HEK293 (cell line): ENCODE measurements at regions not wholly inside any gene's neighbourhood (a gene's known extent, or its start where the extent isn't known, plus 50 kb on each side); places are given as distances from the start of the nearest gene placed in this dataset.

Experiments used
- CTCF ChIA-PET: fragments of 350-600 bp; formaldehyde crosslinking; extraction: SDS; loops from one replicate; lab custom pipeline; 2021; ENCODE audit warnings: antibody characterized with exemption; lab: Yijun Ruan, JAX
- POLR2A ChIA-PET: fragments of 300-600 bp; formaldehyde crosslinking; extraction: SDS; loops from one replicate; lab custom pipeline; 2020; ENCODE audit warnings: antibody characterized with exemption, inconsistent platforms; lab: Yijun Ruan, JAX
- H3K27ac ChIP-seq: fragments of 200-500 bp; sonication (Bioruptor generic); 2 replicates; pipeline ENCODE4 v1.5.1; 2014; ENCODE audit warnings: low read depth, low read length, control low read depth, inconsistent platforms; ENCODE audit errors: extremely low read depth
- H3K36me3 ChIP-seq, 2 experiments: fragments of 200-500 bp in 1 of 2; sonication (Bioruptor generic) in 1 of 2; 1 replicate in 1 of 2; 2 replicates in 1 of 2; pipeline ENCODE4 v1.5.1; 2014 to 2017; ENCODE audit warnings: inconsistent platforms in 2 of 2, low read length in 2 of 2; ENCODE audit not compliant: control insufficient read depth in 2 of 2, insufficient read depth in 1 of 2
- H3K4me1 ChIP-seq: fragments of 200-500 bp; sonication (Bioruptor generic); 2 replicates; pipeline ENCODE4 v1.5.1; 2014; ENCODE audit warnings: mild to moderate bottlenecking, low read length, inconsistent platforms; ENCODE audit not compliant: control insufficient read depth, insufficient read depth
- H3K4me3 ChIP-seq: 2 replicates; pipeline ENCODE4 v1.5.1; 2011; ENCODE audit warnings: low read depth, mild to moderate bottlenecking, control low read depth, low read length, moderate library complexity
- H3K9me3 ChIP-seq: fragments of 200-500 bp; sonication (Bioruptor generic); 2 replicates; pipeline ENCODE4 v1.5.1; 2014; ENCODE audit warnings: low read depth, low read length, inconsistent platforms; ENCODE audit not compliant: control insufficient read depth, insufficient read depth
- AEBP2 ChIP-seq: fragments of 450-650 bp; formaldehyde crosslinking; IDR thresholded peaks from 2 replicates; pipeline ENCODE4 v1.5.1; 2016; ENCODE audit warnings: missing biosample characterization, missing genetic modification characterization, borderline replicate concordance
- HIC1 ChIP-seq: fragments of 450-650 bp; formaldehyde crosslinking; IDR thresholded peaks from 2 replicates; pipeline ENCODE4 v1.5.1; 2016; ENCODE audit warnings: missing biosample characterization, missing genetic modification characterization
- PRDM10 ChIP-seq: fragments of 450-650 bp; formaldehyde crosslinking; IDR thresholded peaks from 2 replicates; pipeline ENCODE4 v1.5.1; 2016; ENCODE audit warnings: missing biosample characterization, missing genetic modification characterization
- ZBTB6 ChIP-seq: fragments of 450-650 bp; formaldehyde crosslinking; IDR thresholded peaks from 2 replicates; pipeline ENCODE4 v1.5.1; 2017; ENCODE audit warnings: missing biosample characterization, missing genetic modification characterization
- ZFHX2 ChIP-seq: fragments of 450-650 bp; formaldehyde crosslinking; conservative IDR thresholded peaks from 2 replicates; pipeline ENCODE4 v1.5.1; 2016; ENCODE audit warnings: missing biosample characterization, missing genetic modification characterization
- ZNF175 ChIP-seq: fragments of 450-650 bp; formaldehyde crosslinking; IDR thresholded peaks from 2 replicates; pipeline ENCODE4 v1.5.1; 2016; ENCODE audit warnings: missing biosample characterization, missing genetic modification characterization
- ZNF19 ChIP-seq: fragments of 450-650 bp; formaldehyde crosslinking; IDR thresholded peaks from 2 replicates; pipeline ENCODE4; 2016; ENCODE audit warnings: missing biosample characterization, missing genetic modification characterization, low read depth
- ZNF266 ChIP-seq: fragments of 450-650 bp; formaldehyde crosslinking; IDR thresholded peaks from 2 replicates; pipeline ENCODE4 v1.5.1; 2016; ENCODE audit warnings: missing biosample characterization, missing genetic modification characterization, low read depth
- ZNF341 ChIP-seq: fragments of 450-650 bp; formaldehyde crosslinking; IDR thresholded peaks from 2 replicates; pipeline ENCODE4; 2016; ENCODE audit warnings: low read depth, missing biosample characterization, missing genetic modification characterization
- ZNF473 ChIP-seq: fragments of 450-650 bp; formaldehyde crosslinking; IDR thresholded peaks from 2 replicates; pipeline ENCODE4 v1.5.1; 2017; ENCODE audit warnings: missing biosample characterization, missing genetic modification characterization
- ZNF555 ChIP-seq: fragments of 450-650 bp; formaldehyde crosslinking; conservative IDR thresholded peaks from 2 replicates; pipeline ENCODE4 v1.5.1; 2017; ENCODE audit warnings: missing biosample characterization, mild to moderate bottlenecking, missing genetic modification characterization, inconsistent platforms
- ZNF639 ChIP-seq: fragments of 450-650 bp; formaldehyde crosslinking; IDR thresholded peaks from 2 replicates; pipeline ENCODE4 v1.5.1; 2016; ENCODE audit warnings: missing biosample characterization, missing genetic modification characterization
- ZNF704 ChIP-seq: fragments of 450-650 bp; formaldehyde crosslinking; IDR thresholded peaks from 2 replicates; pipeline ENCODE4 v1.5.1; 2016; ENCODE audit warnings: missing biosample characterization, missing genetic modification characterization
- TF ChIP-seq, protein P1 (sequence below): sonication (generic); formaldehyde crosslinking; IDR thresholded peaks from 2 replicates; pipeline ENCODE4 v1.8.1; 2022; ENCODE audit warnings: mild to moderate bottlenecking, moderate library complexity, missing genetic modification reagents

DNA sequence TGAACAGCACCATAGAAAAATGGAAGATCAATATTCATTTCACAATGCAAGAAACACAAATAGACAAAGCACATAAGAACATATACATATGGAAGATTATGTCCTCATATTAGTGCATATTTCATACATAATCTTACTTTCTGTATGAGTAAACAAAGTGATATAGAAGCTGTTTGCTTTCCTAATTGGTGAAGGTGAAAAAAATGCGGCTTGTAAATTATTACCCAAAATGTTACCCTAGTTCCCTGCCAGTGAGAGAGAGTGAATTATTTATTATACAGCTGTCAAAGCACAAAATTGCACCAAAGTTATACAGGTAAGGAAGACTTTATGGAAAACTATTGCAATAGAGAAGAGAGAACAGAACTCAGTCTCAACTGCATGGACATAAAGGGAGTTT, 1485.0 kb upstream of the CDH9 start (continued):
- no peak for TF ChIP-seq ZNF175 (tag by site-specific recombination)
- TF ChIP-seq, all 188 proteins: peak for 0

- TF ChIP-seq ZNF341 (tag by site-specific recombination) (no peak), ZBTB6 (tag by site-specific recombination) (no peak), ZNF266 (tag by site-specific recombination) (no peak), ZNF555 (tag by site-specific recombination) (no peak), ZNF704 (tag by site-specific recombination) (no peak), ZNF473 (tag by site-specific recombination) (no peak), AEBP2 (no peak), ZNF19 (no peak), HIC1 (tag by site-specific recombination) (no peak), ZFHX2 (tag by site-specific recombination) (no peak), ZNF639 (tag by site-specific recombination) (no peak), PRDM10 (tag by site-specific recombination) (no peak)
- TF ChIP-seq, protein P1, sequence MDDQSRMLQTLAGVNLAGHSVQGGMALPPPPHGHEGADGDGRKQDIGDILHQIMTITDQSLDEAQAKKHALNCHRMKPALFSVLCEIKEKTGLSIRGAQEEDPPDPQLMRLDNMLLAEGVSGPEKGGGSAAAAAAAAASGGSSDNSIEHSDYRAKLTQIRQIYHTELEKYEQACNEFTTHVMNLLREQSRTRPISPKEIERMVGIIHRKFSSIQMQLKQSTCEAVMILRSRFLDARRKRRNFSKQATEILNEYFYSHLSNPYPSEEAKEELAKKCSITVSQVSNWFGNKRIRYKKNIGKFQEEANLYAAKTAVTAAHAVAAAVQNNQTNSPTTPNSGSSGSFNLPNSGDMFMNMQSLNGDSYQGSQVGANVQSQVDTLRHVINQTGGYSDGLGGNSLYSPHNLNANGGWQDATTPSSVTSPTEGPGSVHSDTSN (CRISPR knock-in tag): no peak
- TF ChIP-seq, all 188 proteins: peak for 0
- H3K36me3 ChIP-seq: no peaks in the 10 kb centered on the region
- ChIA-PET CTCF (no interaction called here), POLR2A (no interaction called here)
- no peaks in the 10 kb centered on the region for H3K9me3 ChIP-seq
- H3K4me1 ChIP-seq: no peaks in the 10 kb centered on the region
- no peak overlapping the region for H3K27ac ChIP-seq
- no peak overlapping the region for H3K4me3 ChIP-seq
Observed at GRCh38 chr5:28517691-28518090, 1479.3 kb upstream of the CDH9 start.
